HEK293 (cell line): ENCODE measurements at regions not wholly inside any gene's neighbourhood (a gene's known extent, or its start where the extent isn't known, plus 50 kb on each side); places are given as distances from the start of the nearest gene placed in this dataset.

ENCODE experiments used
- CTCF ChIA-PET: fragments of 350-600 bp; formaldehyde crosslinking; extraction: SDS; loops from one replicate; lab custom pipeline; 2021; ENCODE audit warnings: antibody characterized with exemption; lab: Yijun Ruan, JAX
- POLR2A ChIA-PET: fragments of 300-600 bp; formaldehyde crosslinking; extraction: SDS; loops from one replicate; lab custom pipeline; 2020; ENCODE audit warnings: antibody characterized with exemption, inconsistent platforms; lab: Yijun Ruan, JAX
- H3K27ac ChIP-seq: fragments of 200-500 bp; sonication (Bioruptor generic); 2 replicates; pipeline ENCODE4 v1.5.1; 2014; ENCODE audit warnings: low read depth, low read length, control low read depth, inconsistent platforms; ENCODE audit errors: extremely low read depth
- H3K36me3 ChIP-seq, 2 experiments: fragments of 200-500 bp in 1 of 2; sonication (Bioruptor generic) in 1 of 2; 1 replicate in 1 of 2; 2 replicates in 1 of 2; pipeline ENCODE4 v1.5.1; 2014 to 2017; ENCODE audit warnings: inconsistent platforms in 2 of 2, low read length in 2 of 2; ENCODE audit not compliant: control insufficient read depth in 2 of 2, insufficient read depth in 1 of 2
- H3K4me1 ChIP-seq: fragments of 200-500 bp; sonication (Bioruptor generic); 2 replicates; pipeline ENCODE4 v1.5.1; 2014; ENCODE audit warnings: mild to moderate bottlenecking, low read length, inconsistent platforms; ENCODE audit not compliant: control insufficient read depth, insufficient read depth
- H3K4me3 ChIP-seq: 2 replicates; pipeline ENCODE4 v1.5.1; 2011; ENCODE audit warnings: low read depth, mild to moderate bottlenecking, control low read depth, low read length, moderate library complexity
- H3K9me3 ChIP-seq: fragments of 200-500 bp; sonication (Bioruptor generic); 2 replicates; pipeline ENCODE4 v1.5.1; 2014; ENCODE audit warnings: low read depth, low read length, inconsistent platforms; ENCODE audit not compliant: control insufficient read depth, insufficient read depth
- FEZF1 ChIP-seq: fragments of 450-650 bp; formaldehyde crosslinking; IDR thresholded peaks from 2 replicates; pipeline ENCODE4 v1.5.1; 2016; ENCODE audit warnings: missing biosample characterization, missing genetic modification characterization
- MYNN ChIP-seq: fragments of 450-650 bp; formaldehyde crosslinking; IDR thresholded peaks from 2 replicates; pipeline ENCODE4 v1.5.1; 2016; ENCODE audit warnings: missing biosample characterization, missing genetic modification characterization, borderline replicate concordance
- ZNF174 ChIP-seq: fragments of 450-650 bp; formaldehyde crosslinking; IDR thresholded peaks from 2 replicates; pipeline ENCODE4 v1.5.0; 2017; ENCODE audit warnings: missing biosample characterization, mild to moderate bottlenecking, missing genetic modification characterization
- ZNF202 ChIP-seq: fragments of 450-650 bp; formaldehyde crosslinking; IDR thresholded peaks from 2 replicates; pipeline ENCODE4 v1.5.1; 2016; ENCODE audit warnings: missing biosample characterization, missing genetic modification characterization, borderline replicate concordance
- ZNF354C ChIP-seq: fragments of 450-650 bp; formaldehyde crosslinking; IDR thresholded peaks from 2 replicates; pipeline ENCODE4 v1.5.1; 2016; ENCODE audit warnings: missing biosample characterization, missing genetic modification characterization, low read depth, borderline replicate concordance
- ZNF391 ChIP-seq: fragments of 450-650 bp; formaldehyde crosslinking; IDR thresholded peaks from 2 replicates; pipeline ENCODE4 v1.5.1; 2016; ENCODE audit warnings: low read depth, missing biosample characterization, missing genetic modification characterization, borderline replicate concordance
- ZNF473 ChIP-seq: fragments of 450-650 bp; formaldehyde crosslinking; IDR thresholded peaks from 2 replicates; pipeline ENCODE4 v1.5.1; 2017; ENCODE audit warnings: missing biosample characterization, missing genetic modification characterization
- ZNF600 ChIP-seq: fragments of 450-650 bp; formaldehyde crosslinking; IDR thresholded peaks from 2 replicates; pipeline ENCODE4 v1.5.1; 2016; ENCODE audit warnings: missing biosample characterization, missing genetic modification characterization
- ZNF791 ChIP-seq: fragments of 450-650 bp; formaldehyde crosslinking; IDR thresholded peaks from 2 replicates; pipeline ENCODE4 v1.5.1; 2016; ENCODE audit warnings: missing biosample characterization, missing genetic modification characterization
- ZNF843 ChIP-seq: fragments of 450-650 bp; formaldehyde crosslinking; IDR thresholded peaks from 2 replicates; pipeline ENCODE4 v1.5.1; 2016; ENCODE audit warnings: missing biosample characterization, missing genetic modification characterization
- TF ChIP-seq, protein P1 (sequence below): fragments of 450-650 bp; formaldehyde crosslinking; IDR thresholded peaks from 2 replicates; pipeline ENCODE4 v1.5.1; 2016; ENCODE audit warnings: missing biosample characterization, missing genetic modification characterization
- TF ChIP-seq, protein P2 (sequence below): fragments of 450-650 bp; formaldehyde crosslinking; IDR thresholded peaks from 2 replicates; pipeline ENCODE4 v1.5.1; 2016; ENCODE audit warnings: missing biosample characterization, missing genetic modification characterization, low read depth
- TF ChIP-seq, protein P3 (sequence below): fragments of 450-650 bp; formaldehyde crosslinking; conservative IDR thresholded peaks from 2 replicates; pipeline ENCODE4 v1.5.1; 2016; ENCODE audit warnings: low read depth, missing biosample characterization, missing genetic modification characterization
- TF ChIP-seq, protein P4 (sequence below): fragments of 450-650 bp; formaldehyde crosslinking; IDR thresholded peaks from 2 replicates; pipeline ENCODE4; 2016; ENCODE audit warnings: missing biosample characterization, missing genetic modification characterization
- TF ChIP-seq, protein P5 (sequence below): fragments of 450-650 bp; formaldehyde crosslinking; IDR thresholded peaks from 2 replicates; pipeline ENCODE4 v1.5.1; 2017; ENCODE audit warnings: missing biosample characterization, missing genetic modification characterization
- TF ChIP-seq, protein P6 (sequence below): fragments of 450-650 bp; formaldehyde crosslinking; IDR thresholded peaks from 2 replicates; pipeline ENCODE4 v1.5.1; 2016; ENCODE audit warnings: missing biosample characterization, missing genetic modification characterization
- TF ChIP-seq, protein P7 (sequence below): fragments of 450-650 bp; formaldehyde crosslinking; IDR thresholded peaks from 2 replicates; pipeline ENCODE4 v1.5.1; 2016; ENCODE audit warnings: missing biosample characterization, missing genetic modification characterization
- TF ChIP-seq, protein P8 (sequence below): fragments of 450-650 bp; formaldehyde crosslinking; optimal IDR thresholded peaks from 2 replicates; pipeline ENCODE3; 2016; ENCODE audit warnings: missing biosample characterization, mild to moderate bottlenecking, missing genetic modification characterization

DNA sequence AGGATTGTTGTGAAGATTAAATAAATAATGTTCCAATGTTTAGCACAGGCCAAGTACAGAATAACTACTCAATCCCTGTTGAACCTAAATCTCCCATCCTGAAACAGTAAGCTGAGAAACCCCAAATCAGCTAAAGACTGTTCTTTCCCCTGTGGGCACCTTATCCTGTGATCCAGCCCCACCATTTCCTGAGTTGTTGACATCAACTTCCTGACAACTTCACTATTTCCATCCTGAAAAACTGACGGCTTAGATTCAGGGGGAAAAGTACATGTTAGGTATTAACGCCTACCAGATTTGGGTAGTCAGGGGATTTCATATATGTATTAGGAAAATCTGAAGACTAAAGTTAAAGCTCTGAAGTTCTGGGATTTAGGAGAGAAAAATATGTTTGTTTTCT lies 51.7 kb upstream of the PALMD start:
- no peaks in the 10 kb centered on the region for H3K4me1 ChIP-seq
- CTCF ChIA-PET: interaction anchor here (0.6 kb wide), 1 partner anchor 412 kb away, joined by 3 read pairs; no protein-coding TSS in a partner anchor

DNA sequence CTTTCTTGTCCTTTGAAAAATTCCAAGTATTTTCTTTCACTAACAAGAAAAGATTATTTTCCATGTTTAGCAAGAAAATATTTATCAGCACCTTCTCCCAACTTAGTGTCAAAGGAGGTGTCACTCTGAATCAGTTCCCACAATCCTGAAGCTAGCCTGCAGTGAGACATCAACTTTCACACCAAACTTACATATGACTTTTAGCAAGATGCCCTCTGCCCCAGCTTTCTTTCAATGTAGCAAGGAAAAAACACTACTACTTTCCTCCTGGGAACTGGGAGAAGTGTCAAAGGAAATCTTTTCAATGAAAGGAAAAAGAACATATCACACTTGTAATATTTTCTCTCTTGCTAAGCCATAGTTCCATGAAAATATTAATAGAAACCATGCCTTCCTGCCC lies 50.9 kb upstream of the PALMD start:
- no peak overlapping the region for H3K4me3 ChIP-seq
- ChIA-PET POLR2A (no interaction called here), CTCF (interaction anchor here (0.7 kb wide), 1 partner anchor 59 kb away, joined by 5 read pairs; no protein-coding TSS in a partner anchor)
- no peaks in the 10 kb centered on the region for H3K4me1 ChIP-seq
- no peaks in the 10 kb centered on the region for H3K36me3 ChIP-seq
- no peak overlapping the region for H3K27ac ChIP-seq
- no peaks in the 10 kb centered on the region for H3K9me3 ChIP-seq
- TF ChIP-seq, protein P1, sequence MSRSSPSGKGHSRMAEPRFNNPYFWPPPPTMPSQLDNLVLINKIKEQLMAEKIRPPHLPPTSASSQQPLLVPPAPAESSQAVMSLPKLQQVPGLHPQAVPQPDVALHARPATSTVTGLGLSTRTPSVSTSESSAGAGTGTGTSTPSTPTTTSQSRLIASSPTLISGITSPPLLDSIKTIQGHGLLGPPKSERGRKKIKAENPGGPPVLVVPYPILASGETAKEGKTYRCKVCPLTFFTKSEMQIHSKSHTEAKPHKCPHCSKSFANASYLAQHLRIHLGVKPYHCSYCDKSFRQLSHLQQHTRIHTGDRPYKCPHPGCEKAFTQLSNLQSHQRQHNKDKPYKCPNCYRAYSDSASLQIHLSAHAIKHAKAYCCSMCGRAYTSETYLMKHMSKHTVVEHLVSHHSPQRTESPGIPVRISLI (tag by site-specific recombination): no peak
- TF ChIP-seq ZNF174 (tag by site-specific recombination) (no peak), MYNN (tag by site-specific recombination) (no peak), ZNF600 (no peak), ZNF473 (no peak), ZNF202 (tag by site-specific recombination) (no peak)
- TF ChIP-seq, protein P2, sequence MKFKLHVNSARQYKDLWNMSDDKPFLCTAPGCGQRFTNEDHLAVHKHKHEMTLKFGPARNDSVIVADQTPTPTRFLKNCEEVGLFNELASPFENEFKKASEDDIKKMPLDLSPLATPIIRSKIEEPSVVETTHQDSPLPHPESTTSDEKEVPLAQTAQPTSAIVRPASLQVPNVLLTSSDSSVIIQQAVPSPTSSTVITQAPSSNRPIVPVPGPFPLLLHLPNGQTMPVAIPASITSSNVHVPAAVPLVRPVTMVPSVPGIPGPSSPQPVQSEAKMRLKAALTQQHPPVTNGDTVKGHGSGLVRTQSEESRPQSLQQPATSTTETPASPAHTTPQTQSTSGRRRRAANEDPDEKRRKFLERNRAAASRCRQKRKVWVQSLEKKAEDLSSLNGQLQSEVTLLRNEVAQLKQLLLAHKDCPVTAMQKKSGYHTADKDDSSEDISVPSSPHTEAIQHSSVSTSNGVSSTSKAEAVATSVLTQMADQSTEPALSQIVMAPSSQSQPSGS (tag by site-specific recombination): no peak
- TF ChIP-seq, protein P3, sequence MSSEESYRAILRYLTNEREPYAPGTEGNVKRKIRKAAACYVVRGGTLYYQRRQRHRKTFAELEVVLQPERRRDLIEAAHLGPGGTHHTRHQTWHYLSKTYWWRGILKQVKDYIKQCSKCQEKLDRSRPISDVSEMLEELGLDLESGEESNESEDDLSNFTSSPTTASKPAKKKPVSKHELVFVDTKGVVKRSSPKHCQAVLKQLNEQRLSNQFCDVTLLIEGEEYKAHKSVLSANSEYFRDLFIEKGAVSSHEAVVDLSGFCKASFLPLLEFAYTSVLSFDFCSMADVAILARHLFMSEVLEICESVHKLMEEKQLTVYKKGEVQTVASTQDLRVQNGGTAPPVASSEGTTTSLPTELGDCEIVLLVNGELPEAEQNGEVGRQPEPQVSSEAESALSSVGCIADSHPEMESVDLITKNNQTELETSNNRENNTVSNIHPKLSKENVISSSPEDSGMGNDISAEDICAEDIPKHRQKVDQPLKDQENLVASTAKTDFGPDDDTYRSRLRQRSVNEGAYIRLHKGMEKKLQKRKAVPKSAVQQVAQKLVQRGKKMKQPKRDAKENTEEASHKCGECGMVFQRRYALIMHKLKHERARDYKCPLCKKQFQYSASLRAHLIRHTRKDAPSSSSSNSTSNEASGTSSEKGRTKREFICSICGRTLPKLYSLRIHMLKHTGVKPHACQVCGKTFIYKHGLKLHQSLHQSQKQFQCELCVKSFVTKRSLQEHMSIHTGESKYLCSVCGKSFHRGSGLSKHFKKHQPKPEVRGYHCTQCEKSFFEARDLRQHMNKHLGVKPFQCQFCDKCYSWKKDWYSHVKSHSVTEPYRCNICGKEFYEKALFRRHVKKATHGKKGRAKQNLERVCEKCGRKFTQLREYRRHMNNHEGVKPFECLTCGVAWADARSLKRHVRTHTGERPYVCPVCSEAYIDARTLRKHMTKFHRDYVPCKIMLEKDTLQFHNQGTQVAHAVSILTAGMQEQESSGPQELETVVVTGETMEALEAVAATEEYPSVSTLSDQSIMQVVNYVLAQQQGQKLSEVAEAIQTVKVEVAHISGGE (tag by site-specific recombination): no peak
- TF ChIP-seq, protein P4, sequence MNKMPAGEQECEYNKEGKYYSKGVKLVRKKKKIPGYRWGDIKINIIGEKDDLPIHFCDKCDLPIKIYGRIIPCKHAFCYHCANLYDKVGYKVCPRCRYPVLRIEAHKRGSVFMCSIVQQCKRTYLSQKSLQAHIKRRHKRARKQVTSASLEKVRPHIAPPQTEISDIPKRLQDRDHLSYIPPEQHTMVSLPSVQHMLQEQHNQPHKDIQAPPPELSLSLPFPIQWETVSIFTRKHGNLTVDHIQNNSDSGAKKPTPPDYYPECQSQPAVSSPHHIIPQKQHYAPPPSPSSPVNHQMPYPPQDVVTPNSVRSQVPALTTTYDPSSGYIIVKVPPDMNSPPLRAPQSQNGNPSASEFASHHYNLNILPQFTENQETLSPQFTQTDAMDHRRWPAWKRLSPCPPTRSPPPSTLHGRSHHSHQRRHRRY: no peak
- TF ChIP-seq, protein P5, sequence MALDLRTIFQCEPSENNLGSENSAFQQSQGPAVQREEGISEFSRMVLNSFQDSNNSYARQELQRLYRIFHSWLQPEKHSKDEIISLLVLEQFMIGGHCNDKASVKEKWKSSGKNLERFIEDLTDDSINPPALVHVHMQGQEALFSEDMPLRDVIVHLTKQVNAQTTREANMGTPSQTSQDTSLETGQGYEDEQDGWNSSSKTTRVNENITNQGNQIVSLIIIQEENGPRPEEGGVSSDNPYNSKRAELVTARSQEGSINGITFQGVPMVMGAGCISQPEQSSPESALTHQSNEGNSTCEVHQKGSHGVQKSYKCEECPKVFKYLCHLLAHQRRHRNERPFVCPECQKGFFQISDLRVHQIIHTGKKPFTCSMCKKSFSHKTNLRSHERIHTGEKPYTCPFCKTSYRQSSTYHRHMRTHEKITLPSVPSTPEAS (tag by site-specific recombination): no peak
- TF ChIP-seq, all 188 proteins: peak for 0

More for the DNA sequence above, 51.7 kb upstream of the PALMD start:
- Histone ChIP-seq H3K9me3 (no peaks in the 10 kb centered on the region), H3K27ac (no peak overlapping the region), H3K36me3 (no peaks in the 10 kb centered on the region), H3K4me3 (no peak overlapping the region)
- TF ChIP-seq ZNF843 (tag by site-specific recombination) (no peak), ZNF791 (tag by site-specific recombination) (no peak), ZNF391 (tag by site-specific recombination) (no peak), FEZF1 (tag by site-specific recombination) (no peak), ZNF354C (tag by site-specific recombination) (no peak)
- TF ChIP-seq, protein P6, sequence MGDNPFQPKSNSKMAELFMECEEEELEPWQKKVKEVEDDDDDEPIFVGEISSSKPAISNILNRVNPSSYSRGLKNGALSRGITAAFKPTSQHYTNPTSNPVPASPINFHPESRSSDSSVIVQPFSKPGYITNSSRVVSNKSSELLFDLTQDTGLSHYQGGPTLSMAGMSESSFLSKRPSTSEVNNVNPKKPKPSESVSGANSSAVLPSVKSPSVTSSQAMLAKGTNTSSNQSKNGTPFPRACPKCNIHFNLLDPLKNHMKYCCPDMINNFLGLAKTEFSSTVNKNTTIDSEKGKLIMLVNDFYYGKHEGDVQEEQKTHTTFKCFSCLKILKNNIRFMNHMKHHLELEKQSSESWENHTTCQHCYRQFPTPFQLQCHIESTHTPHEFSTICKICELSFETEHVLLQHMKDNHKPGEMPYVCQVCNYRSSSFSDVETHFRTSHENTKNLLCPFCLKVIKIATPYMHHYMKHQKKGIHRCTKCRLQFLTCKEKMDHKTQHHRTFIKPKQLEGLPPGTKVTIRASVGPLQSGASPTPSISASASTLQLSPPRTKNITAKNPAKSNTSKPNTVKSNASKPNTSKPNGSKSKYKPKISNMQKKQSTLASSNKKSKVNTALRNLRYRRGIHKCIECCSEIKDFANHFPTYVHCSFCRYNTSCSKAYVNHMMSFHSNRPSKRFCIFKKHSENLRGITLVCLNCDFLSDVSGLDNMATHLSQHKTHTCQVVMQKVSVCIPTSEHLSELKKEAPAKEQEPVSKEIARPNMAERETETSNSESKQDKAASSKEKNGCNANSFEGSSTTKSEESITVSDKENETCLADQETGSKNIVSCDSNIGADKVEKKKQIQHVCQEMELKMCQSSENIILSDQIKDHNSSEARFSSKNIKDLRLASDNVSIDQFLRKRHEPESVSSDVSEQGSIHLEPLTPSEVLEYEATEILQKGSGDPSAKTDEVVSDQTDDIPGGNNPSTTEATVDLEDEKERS (tag by site-specific recombination): no peak
- TF ChIP-seq, protein P7, sequence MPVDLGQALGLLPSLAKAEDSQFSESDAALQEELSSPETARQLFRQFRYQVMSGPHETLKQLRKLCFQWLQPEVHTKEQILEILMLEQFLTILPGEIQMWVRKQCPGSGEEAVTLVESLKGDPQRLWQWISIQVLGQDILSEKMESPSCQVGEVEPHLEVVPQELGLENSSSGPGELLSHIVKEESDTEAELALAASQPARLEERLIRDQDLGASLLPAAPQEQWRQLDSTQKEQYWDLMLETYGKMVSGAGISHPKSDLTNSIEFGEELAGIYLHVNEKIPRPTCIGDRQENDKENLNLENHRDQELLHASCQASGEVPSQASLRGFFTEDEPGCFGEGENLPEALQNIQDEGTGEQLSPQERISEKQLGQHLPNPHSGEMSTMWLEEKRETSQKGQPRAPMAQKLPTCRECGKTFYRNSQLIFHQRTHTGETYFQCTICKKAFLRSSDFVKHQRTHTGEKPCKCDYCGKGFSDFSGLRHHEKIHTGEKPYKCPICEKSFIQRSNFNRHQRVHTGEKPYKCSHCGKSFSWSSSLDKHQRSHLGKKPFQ: no peak
- TF ChIP-seq, protein P8, sequence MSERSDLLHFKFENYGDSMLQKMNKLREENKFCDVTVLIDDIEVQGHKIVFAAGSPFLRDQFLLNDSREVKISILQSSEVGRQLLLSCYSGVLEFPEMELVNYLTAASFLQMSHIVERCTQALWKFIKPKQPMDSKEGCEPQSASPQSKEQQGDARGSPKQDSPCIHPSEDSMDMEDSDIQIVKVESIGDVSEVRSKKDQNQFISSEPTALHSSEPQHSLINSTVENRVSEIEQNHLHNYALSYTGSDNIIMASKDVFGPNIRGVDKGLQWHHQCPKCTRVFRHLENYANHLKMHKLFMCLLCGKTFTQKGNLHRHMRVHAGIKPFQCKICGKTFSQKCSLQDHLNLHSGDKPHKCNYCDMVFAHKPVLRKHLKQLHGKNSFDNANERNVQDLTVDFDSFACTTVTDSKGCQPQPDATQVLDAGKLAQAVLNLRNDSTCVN (tag by site-specific recombination): no peak
- POLR2A ChIA-PET: no interaction called here
